ENCODE measurements at regions not wholly inside any gene's neighbourhood (a gene's known extent, or its start where the extent isn't known, plus 50 kb on each side); places are given as distances from the start of the nearest gene placed in this dataset.

- TF ChIP-seq POLR2A (IDR thresholded peaks at IDR 0.05): no peak
- TF ChIP-seq, protein P1, sequence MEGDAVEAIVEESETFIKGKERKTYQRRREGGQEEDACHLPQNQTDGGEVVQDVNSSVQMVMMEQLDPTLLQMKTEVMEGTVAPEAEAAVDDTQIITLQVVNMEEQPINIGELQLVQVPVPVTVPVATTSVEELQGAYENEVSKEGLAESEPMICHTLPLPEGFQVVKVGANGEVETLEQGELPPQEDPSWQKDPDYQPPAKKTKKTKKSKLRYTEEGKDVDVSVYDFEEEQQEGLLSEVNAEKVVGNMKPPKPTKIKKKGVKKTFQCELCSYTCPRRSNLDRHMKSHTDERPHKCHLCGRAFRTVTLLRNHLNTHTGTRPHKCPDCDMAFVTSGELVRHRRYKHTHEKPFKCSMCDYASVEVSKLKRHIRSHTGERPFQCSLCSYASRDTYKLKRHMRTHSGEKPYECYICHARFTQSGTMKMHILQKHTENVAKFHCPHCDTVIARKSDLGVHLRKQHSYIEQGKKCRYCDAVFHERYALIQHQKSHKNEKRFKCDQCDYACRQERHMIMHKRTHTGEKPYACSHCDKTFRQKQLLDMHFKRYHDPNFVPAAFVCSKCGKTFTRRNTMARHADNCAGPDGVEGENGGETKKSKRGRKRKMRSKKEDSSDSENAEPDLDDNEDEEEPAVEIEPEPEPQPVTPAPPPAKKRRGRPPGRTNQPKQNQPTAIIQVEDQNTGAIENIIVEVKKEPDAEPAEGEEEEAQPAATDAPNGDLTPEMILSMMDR (IDR thresholded peaks at IDR 0.05 in 4 of 5, conservative IDR thresholded peaks at IDR 0.05 in 1 of 5): no peak
Observed at GRCh38 chr14:50040895-50041465, 75.4 kb downstream of the VCPKMT start.

Measured in gastrocnemius medialis (tissue), 4 donors.